ENCODE measurements at regions not wholly inside any gene's neighbourhood (a gene's known extent, or its start where the extent isn't known, plus 50 kb on each side); places are given as distances from the start of the nearest gene placed in this dataset.

DNA sequence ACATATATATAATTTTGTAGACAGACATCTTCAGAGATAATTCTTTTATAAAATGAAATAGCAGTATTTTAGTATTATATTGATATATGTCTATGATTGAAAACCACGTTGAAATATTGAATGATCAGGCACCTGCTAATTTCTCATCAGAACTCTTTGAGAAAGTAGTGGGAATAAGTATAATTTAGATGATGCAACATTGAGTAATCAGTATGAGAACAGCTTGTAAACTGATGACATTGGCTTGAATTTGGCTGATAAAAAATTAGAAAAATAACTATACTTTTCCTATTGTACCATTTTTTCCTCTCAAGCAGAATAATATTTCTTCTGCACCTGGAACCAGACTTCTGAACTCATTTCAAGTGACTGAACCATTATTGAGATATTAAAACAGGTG, 1316.8 kb downstream of the NCAM2 start:
- H3K79me2 ChIP-seq (ENCODE audit: control insufficient read depth in 1 of 2, insufficient read depth in 2 of 2, low read length in 2 of 2), result no peaks in the 10 kb centered on the region
- H3K4ac ChIP-seq (replicated peaks; ENCODE audit: insufficient read length, low read depth, low read length), result no peak overlapping the region
- H3K27ac ChIP-seq (ENCODE audit: low read depth, low read length), result no peak overlapping the region
- whole genome bisulfite sequencing, 2 experiments (ENCODE audit: extremely low coverage in 1 of 2, insufficient coverage in 1 of 2, insufficient read length in 1 of 2, insufficient replicate concordance in 2 of 2, low coverage in 1 of 2, low lambda C conversion rate in 2 of 2, missing lambda C conversion rate in 1 of 2), result 96% methylated on average over 1 of the region's 1 CpG; no CpG with 5 or more reads in 1 of the 2 experiments
- TF ChIP-seq CHD2 (IDR thresholded peaks at IDR 0.05; ENCODE audit: low read length), result no peak
- TF ChIP-seq, protein P1, sequence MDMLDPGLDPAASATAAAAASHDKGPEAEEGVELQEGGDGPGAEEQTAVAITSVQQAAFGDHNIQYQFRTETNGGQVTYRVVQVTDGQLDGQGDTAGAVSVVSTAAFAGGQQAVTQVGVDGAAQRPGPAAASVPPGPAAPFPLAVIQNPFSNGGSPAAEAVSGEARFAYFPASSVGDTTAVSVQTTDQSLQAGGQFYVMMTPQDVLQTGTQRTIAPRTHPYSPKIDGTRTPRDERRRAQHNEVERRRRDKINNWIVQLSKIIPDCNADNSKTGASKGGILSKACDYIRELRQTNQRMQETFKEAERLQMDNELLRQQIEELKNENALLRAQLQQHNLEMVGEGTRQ (IDR thresholded peaks at IDR 0.05; ENCODE audit: low read length), result no peak
- no peak for TF ChIP-seq SP2 (IDR thresholded peaks at IDR 0.05; ENCODE audit: low read length)
- TF ChIP-seq TBP (IDR thresholded peaks at IDR 0.05; ENCODE audit: low read depth, low read length), result no peak
- no peak for TF ChIP-seq EGR1 (IDR thresholded peaks at IDR 0.05; ENCODE audit: borderline replicate concordance, low read depth, low read length)
- TF ChIP-seq, protein P2, sequence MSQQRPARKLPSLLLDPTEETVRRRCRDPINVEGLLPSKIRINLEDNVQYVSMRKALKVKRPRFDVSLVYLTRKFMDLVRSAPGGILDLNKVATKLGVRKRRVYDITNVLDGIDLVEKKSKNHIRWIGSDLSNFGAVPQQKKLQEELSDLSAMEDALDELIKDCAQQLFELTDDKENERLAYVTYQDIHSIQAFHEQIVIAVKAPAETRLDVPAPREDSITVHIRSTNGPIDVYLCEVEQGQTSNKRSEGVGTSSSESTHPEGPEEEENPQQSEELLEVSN (IDR thresholded peaks at IDR 0.05), result no peak
- TF ChIP-seq SIRT6 (IDR thresholded peaks at IDR 0.05; ENCODE audit: low read length), result no peak
- no peak for TF ChIP-seq RBBP5 (IDR thresholded peaks at IDR 0.05; ENCODE audit: borderline replicate concordance, low read depth, low read length)
- H3K9ac ChIP-seq (replicated peaks in 1 of 4; ENCODE audit: extremely low read depth in 1 of 4, low read depth in 3 of 4, low read length in 3 of 4), result no peak overlapping the region
- H3K79me1 ChIP-seq (ENCODE audit: low read depth, low read length), result no peaks in the 10 kb centered on the region
- H2BK20ac ChIP-seq (ENCODE audit: low read length), result no peak overlapping the region
- no peaks in the 10 kb centered on the region for H3K23me2 ChIP-seq (ENCODE audit: low read depth, low read length)
- H3K4me3 ChIP-seq (ENCODE audit: extremely low read depth in 1 of 4, insufficient read depth in 2 of 4, low read depth in 3 of 4, low read length in 4 of 4), result no peak overlapping the region
- no peak overlapping the region for H2BK120ac ChIP-seq (replicated peaks; ENCODE audit: low read depth, low read length)
- H3K4me2 ChIP-seq (ENCODE audit: insufficient read depth in 1 of 2, low read depth in 2 of 2, low read length in 2 of 2), result no peak overlapping the region
- no peak overlapping the region for H2AFZ ChIP-seq (ENCODE audit: low read length)
- DNase-seq (ENCODE audit: low read depth in 1 of 2, low spot score in 2 of 2) (no peak), FAIRE-seq (no peak)
- no peak overlapping the region for H4K5ac ChIP-seq (ENCODE audit: insufficient read length, low read depth, low read length)
- no peak overlapping the region for H3K56ac ChIP-seq (replicated peaks; ENCODE audit: insufficient read length, low read depth, low read length)
- no peak overlapping the region for H3K23ac ChIP-seq (ENCODE audit: insufficient read length)
- POLR2A ChIA-PET (ENCODE audit: partially characterized antibody), result no interaction called here
- no peak overlapping the region for H4K8ac ChIP-seq (ENCODE audit: extremely low read depth, insufficient read depth, low read length)
- H2AK5ac ChIP-seq (ENCODE audit: low read depth, low read length), result no peak overlapping the region
- H3K14ac ChIP-seq (ENCODE audit: insufficient read length), result no peak overlapping the region
- no peaks in the 10 kb centered on the region for H4K20me1 ChIP-seq (replicated peaks in 1 of 2; ENCODE audit: control insufficient read depth in 1 of 2, insufficient read depth in 2 of 2, low read length in 2 of 2)
- H4K91ac ChIP-seq (replicated peaks; ENCODE audit: insufficient read length, low read length), result no peak overlapping the region
- no peaks in the 10 kb centered on the region for H3K27me3 ChIP-seq (replicated peaks in 1 of 4; ENCODE audit: control insufficient read depth in 3 of 4, extremely low read depth in 1 of 4, insufficient read depth in 3 of 4, low read length in 3 of 4)
- CTCF ChIA-PET (ENCODE audit: partially characterized antibody), result no interaction called here
- H3K36me3 ChIP-seq (ENCODE audit: control insufficient read depth in 2 of 4, insufficient read depth in 4 of 4, low read length in 3 of 4), result no peaks in the 10 kb centered on the region; a peak in 1 of 8 replicates
- H2BK12ac ChIP-seq (ENCODE audit: low read depth, low read length), result no peak overlapping the region
- peaks cover 4 to 7% of the 10 kb centered on the region in 2 experiments; a peak in 1 of 4 replicates for H3K9me3 ChIP-seq (ENCODE audit: insufficient read depth in 2 of 2, low read depth in 1 of 2, low read length in 1 of 2)
- no peak overlapping the region for H3K18ac ChIP-seq (ENCODE audit: extremely low read depth, low read length)
- no peak overlapping the region for H2BK5ac ChIP-seq (ENCODE audit: low read depth, low read length)
- H2BK15ac ChIP-seq (ENCODE audit: low read length), result no peak overlapping the region
- H3K4me1 ChIP-seq (replicated peaks in 1 of 4; ENCODE audit: control insufficient read depth in 3 of 4, insufficient read depth in 4 of 4, low read length in 3 of 4), result no peaks in the 10 kb centered on the region; a peak in 1 of 7 replicates

All from H1 (cell line).